DMS114 treated with DMSO at 0.1 percent for 48 hours (cell line): ENCODE measurements at regions not wholly inside any gene's neighbourhood (a gene's known extent, or its start where the extent isn't known, plus 50 kb on each side); places are given as distances from the start of the nearest gene placed in this dataset.
"Not testable (repeated sequence)": the region's sequence is repeated elsewhere in the genome, so short reads cannot be mapped to it uniquely, and the experiment has no call there.

Experiments used
- DNase-seq: peaks from one replicate; lab custom pipeline; 2025; ENCODE audit not compliant: unreplicated experiment; lab: John Stamatoyannopoulos, UW

GRCh38 chr7:16267953-16268820, 153.2 kb downstream of the CRPPA start:
- DNase-seq: no peak

- no peak for DNase-seq
These were observed 154.5 kb downstream of the CRPPA start for GRCh38 chr7:16266877-16267276.

GRCh38 chr7:16266470-16266869, 154.9 kb downstream of the CRPPA start:
- not testable (repeated sequence) for DNase-seq

GRCh38 chr7:16265863-16266458, 155.4 kb downstream of the CRPPA start:
- DNase-seq: no peak

- no peak for DNase-seq
These were observed 156.2 kb downstream of the CRPPA start for GRCh38 chr7:16264823-16265804.

GRCh38 chr7:16264036-16264819, 157.1 kb downstream of the CRPPA start:
- DNase-seq: no peak

- not testable (repeated sequence) for DNase-seq
These were observed 158.0 kb downstream of the CRPPA start for GRCh38 chr7:16263377-16263776.

GRCh38 chr7:16261654-16262053, 159.7 kb downstream of the CRPPA start:
- no peak for DNase-seq

- no peak for DNase-seq
These were observed 160.2 kb downstream of the CRPPA start for GRCh38 chr7:16261100-16261499.

- no peak for DNase-seq
These were observed 161.1 kb downstream of the CRPPA start for GRCh38 chr7:16260236-16260728.

GRCh38 chr7:16256419-16256818, 164.9 kb downstream of the CRPPA start:
- not testable (repeated sequence) for DNase-seq

GRCh38 chr7:16255952-16256351, 165.4 kb downstream of the CRPPA start:
- not testable (repeated sequence) for DNase-seq

- not testable (repeated sequence) for DNase-seq
These were observed 170.7 kb downstream of the CRPPA start for GRCh38 chr7:16250655-16251054.

GRCh38 chr7:16249204-16249603, 172.1 kb downstream of the CRPPA start:
- DNase-seq: not testable (repeated sequence)

- not testable (repeated sequence) for DNase-seq
These were observed 172.8 kb downstream of the CRPPA start for GRCh38 chr7:16248556-16248955.

GRCh38 chr7:16244469-16244868, 176.9 kb downstream of the CRPPA start:
- no peak for DNase-seq

- DNase-seq: no peak
These were observed 178.4 kb downstream of the CRPPA start for GRCh38 chr7:16242920-16243319.

- DNase-seq: no peak
These were observed 180.3 kb downstream of the CRPPA start for GRCh38 chr7:16241017-16241416.

- no peak for DNase-seq
These were observed 185.0 kb downstream of the CRPPA start for GRCh38 chr7:16236381-16236780.
